Stimulated activated CD4-positive, alpha-beta T cell treated with anti-CD3 and anti-CD28 coated beads, Interleukin-12 subunit alpha, Interleukin-12 subunit beta, amount 100 ng/mL, for 48 hours (primary cell): ENCODE measurements at regions not wholly inside any gene's neighbourhood (a gene's known extent, or its start where the extent isn't known, plus 50 kb on each side); places are given as distances from the start of the nearest gene placed in this dataset.

Source experiments
- DNase-seq, 3 donors: peaks; one replicate each; pipeline ENCODE4 v3.0.0-alpha.2; 2020; ENCODE audit warnings: low read depth in 2 of 3, low spot score in 1 of 3

- DNase-seq = no peak
Observed at GRCh38 chr1:34650090-34650489, 104.8 kb upstream of the GJB5 start.

- DNase-seq = no peak
Observed at GRCh38 chr1:34650800-34651199, 104.0 kb upstream of the GJB5 start.

GRCh38 chr1:34653110-34653509 lies 101.7 kb upstream of the GJB5 start:
- no peak for DNase-seq

- DNase-seq = no peak
Observed at GRCh38 chr1:34655206-34655874, 99.5 kb upstream of the GJB5 start.

- DNase-seq = no peak
Observed at GRCh38 chr1:34655875-34656240, 99.0 kb upstream of the GJB5 start.

GRCh38 chr1:34656299-34656698 lies 98.5 kb upstream of the GJB5 start:
- DNase-seq = no peak

GRCh38 chr1:34656731-34657130 lies 98.1 kb upstream of the GJB5 start:
- DNase-seq = no peak

GRCh38 chr1:34657266-34657665 lies 97.6 kb upstream of the GJB5 start:
- DNase-seq = no peak

- DNase-seq = no peak
Observed at GRCh38 chr1:34657849-34658248, 97.0 kb upstream of the GJB5 start.

DNA sequence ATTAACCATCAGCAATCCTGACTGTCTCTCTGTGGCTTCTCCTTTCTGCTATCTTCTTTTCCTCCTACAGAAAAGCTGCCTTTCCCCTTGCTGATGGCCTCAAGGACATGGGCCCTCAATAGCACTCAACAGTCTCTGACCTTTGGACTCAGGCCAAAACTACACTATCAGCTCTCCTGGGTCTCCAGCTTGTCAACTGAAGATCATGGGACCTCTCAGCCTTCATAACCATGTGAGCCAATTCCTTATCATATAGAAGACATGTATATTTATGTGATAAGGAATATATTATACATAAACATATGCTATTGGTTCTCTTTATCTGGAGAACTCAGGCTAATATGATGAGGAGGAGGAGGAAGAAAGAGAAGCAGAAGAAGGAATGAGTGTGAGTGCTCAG lies 91.8 kb upstream of the GJB5 start:
- DNase-seq = no peak

DNA sequence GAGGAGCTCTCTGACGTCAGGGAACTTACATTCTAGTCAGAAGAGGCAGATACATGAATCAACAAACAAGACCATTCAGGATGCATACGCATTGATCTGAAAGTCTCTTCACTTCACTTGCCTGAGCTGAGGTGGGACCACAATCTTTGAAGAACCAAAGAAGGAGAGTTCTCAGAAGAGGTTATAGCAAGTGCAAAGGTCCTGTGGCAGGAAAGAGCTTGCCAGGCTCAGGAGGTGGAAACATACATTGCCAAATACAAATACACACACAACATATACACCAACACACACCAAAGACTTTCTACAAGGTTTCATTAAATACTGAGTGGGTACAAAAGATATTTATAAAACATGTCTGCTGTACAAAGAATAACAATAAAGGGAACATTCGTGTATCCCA lies 86.8 kb upstream of the GJB5 start:
- no peak for DNase-seq

- no peak for DNase-seq
Observed at GRCh38 chr1:34670982-34671381, 83.9 kb upstream of the GJB5 start.

- DNase-seq = no peak
Observed at GRCh38 chr1:34671887-34672286, 83.0 kb upstream of the GJB5 start.

GRCh38 chr1:34681480-34682451 lies 73.1 kb upstream of the GJB5 start:
- peak; percentile 17 to 65 (median 33) for DNase-seq

GRCh38 chr1:34682452-34683223 lies 72.2 kb upstream of the GJB5 start:
- DNase-seq = no peak

- no peak for DNase-seq
Observed at GRCh38 chr1:34683616-34684015, 71.2 kb upstream of the GJB5 start.

DNA sequence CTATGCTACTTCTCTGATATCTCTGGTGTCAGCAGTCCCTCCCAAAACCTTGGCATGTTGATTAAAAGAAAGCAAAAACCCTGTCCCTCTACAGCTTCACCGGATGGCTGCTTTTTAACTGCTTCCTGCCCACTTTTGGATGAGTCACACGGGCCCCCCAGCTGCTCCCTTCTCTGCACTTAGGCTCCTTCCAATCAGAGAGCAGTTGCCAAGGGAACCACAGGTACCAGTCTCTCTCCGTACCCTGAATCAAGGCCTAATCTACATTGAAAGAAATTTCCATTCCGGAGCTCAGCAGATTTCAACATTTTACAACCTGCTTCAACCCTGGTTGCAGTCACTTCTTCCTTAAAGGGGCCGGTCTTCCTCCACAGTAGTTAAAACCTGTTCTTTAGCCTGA lies 70.6 kb upstream of the GJB5 start:
- peak in 1 of 3 donors; percentile 5 for DNase-seq

DNA sequence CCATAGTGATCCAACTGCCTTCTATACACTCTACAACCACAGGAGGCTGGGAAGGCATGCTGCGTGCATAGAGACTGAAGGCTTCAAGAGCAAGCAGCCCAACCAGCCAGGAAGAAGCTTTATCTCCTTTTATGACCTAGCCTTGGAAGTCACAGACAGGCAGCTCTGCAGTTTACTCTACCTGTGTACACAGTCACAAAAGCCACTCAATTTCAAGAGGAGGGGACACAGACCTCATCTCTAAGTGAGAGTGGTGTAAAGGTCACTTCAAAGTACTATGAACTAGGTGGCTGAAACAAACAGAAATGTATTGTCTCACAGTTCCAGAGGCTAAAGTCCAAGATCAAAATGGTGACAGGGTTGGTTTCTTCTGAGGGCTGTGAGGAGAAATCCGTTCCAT lies 69.6 kb upstream of the GJB5 start:
- DNase-seq = no peak

DNA sequence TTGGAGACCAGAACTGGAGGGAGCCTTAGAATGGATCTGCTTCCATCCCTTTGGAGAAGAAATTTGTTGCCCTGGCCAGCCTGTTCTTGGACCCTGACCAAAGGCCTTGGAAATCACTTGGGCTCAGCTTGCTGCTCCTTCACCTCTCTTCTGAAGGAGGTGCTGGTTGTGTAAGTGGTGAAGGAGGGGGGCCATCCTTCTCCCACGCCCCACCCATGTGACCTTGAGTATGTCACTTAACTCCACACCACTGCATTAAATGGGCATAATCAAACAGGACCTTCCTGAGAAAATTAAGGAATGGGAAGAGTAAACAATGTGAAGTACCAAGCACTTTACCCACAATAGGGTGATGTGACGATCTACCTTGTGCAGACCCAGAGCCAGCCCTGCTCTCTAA lies 68.3 kb upstream of the GJB5 start:
- DNase-seq = no peak

DNA sequence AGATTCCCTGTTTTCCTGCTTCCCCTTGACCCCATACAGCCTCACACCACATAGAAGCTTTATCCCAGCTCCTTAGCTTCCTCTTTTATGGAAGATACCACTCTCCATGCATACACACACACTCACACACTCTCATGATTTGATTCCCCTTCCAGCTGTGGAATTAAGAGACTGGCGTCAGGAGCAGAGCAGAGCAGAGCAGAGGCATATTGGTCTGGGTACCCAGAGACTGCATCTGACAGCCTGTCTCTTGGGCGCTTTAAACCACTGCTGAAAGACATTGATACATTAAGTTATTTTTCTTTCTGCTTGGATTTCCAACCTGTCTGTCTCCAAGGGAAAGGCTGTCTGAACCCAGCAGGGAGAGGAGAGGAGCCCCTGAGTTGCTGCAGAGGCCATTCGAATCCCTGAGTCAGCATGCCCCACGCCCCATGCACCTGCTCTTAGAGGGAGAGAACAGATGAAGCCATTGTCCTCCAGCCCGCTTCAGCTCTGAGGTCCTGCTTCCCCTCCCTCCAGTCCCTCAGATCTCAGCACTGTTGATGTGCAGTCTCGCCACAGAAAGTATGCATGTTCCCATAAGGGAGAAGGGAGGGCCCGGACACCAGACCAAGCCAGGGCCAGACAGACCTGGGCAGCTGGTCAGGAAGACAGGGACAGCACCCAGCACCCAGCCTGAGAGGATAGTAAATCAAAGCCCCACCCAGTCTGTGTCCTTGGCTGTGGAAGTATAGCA lies 66.7 kb upstream of the GJB5 start:
- DNase-seq = no peak

- DNase-seq = no peak
Observed at GRCh38 chr1:34690269-34690668, 64.6 kb upstream of the GJB5 start.
